Activated T-cell treated with anti-CD3 and anti-CD28 coated beads for 1 hour (primary cell): ENCODE measurements at regions not wholly inside any gene's neighbourhood (a gene's known extent, or its start where the extent isn't known, plus 50 kb on each side); places are given as distances from the start of the nearest gene placed in this dataset.
A peak's percentile ranks its signal among the peaks of the same experiment; 100 is the strongest.
"Not testable (repeated sequence)": the region's sequence is repeated elsewhere in the genome, so short reads cannot be mapped to it uniquely, and the experiment has no call there.

Experiments
- DNase-seq: peaks from one replicate; pipeline ENCODE4 v3.0.0-alpha.2; 2020; ENCODE audit warnings: low read depth

DNA sequence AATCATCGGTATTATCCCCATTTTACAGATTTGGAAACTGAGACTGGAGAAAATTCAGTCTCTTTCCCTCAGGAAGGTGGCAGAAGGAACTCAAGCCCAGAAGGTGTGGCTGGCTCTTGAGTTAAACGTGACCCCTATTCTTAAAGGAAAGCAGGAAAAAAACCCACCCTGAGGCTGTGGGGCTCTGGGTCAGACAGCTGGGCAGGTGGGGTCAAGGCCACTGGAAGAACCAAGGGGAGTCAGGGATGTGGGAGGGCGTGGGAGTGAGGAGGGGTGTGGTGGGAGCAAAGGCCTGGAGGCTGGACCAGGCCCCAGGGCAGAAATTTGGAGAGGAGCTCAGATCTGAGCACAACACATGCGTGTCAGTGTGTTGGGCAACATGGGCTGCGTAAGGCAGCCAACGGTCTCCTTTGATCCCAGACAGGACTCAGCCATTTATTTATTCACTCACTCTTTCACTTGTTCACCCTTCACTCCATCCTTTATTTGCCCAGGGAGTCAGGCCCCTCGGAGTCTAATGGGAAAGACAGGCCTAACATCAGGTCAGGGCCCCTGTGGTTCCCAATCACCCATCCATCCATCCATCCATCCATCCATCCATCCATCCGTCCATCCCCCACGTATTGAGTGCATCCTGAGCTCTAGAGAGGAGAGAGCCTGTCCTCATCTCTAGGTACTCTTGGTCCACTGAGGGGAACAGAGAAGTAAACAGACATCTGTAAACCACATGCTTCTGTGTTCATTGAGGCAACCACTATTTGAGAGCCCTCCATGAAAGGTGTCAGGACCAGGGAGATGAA lies 165.0 kb downstream of the VEGFA start:
- no peak for DNase-seq

DNA sequence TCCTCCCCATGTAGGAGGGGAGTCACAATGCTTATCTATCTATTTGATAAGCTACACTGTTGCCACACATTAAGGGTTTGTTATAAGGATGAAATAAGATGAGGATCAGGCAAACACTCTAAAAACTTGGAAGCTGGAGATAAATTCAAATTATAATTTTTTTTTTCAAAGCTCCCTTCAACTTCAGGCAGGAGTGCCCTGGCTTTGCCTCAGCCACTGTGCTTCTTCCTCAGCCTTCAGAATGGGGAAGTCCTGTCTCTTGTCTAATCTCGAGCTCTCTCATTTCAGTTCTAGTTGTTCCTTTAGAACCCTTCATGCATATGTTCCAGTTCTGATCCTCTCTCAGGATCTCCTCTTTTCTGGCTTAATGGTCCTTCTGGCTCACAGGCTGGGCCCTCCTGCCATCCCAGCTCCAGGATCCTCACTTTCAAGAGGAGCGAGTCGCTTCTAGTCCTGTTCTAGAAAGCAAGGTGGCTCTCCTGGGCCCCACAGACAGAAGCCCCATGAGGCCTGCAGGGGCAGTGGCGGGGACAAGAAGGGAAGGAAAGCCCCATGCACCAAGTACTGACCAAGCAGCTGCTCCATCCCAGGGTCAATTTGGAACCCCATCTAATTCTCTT lies 164.3 kb downstream of the VEGFA start:
- no peak for DNase-seq

DNA sequence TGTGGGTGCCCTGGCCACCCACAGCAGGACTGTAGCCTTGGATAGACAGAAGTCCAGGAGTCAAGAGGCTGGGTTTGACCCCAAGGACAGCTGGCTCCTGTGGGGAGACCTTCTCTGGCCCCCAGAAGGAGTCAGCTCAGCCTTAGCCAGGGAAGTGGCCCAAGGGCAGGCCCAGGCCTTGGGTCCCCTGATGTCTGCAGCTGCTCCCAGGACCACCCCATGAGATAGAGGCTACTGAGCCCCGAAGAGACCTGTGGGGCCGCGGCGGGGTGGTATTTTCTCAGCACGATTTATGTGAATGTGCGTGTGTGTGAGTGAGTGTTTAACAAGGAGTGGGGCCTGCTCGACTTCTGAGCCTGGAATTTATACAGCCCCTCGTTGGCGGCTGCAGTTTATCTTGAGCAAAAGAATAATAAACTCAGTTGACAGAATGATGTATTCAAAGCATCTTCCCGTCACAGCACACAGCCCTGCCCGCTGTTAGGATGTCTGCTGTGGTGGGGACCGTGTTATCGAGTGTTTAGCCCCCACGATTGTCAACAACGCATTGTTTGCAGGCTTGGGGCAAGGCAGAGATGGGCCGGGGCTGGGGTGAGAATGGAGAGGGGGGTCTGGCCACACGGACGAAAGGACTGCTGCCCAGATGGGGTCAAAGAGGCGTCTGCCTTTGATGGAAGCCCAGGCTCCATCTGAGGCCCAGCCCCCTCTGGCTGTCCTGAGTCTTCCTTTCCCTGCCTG lies 163.3 kb downstream of the VEGFA start:
- DNase-seq: no peak

DNA sequence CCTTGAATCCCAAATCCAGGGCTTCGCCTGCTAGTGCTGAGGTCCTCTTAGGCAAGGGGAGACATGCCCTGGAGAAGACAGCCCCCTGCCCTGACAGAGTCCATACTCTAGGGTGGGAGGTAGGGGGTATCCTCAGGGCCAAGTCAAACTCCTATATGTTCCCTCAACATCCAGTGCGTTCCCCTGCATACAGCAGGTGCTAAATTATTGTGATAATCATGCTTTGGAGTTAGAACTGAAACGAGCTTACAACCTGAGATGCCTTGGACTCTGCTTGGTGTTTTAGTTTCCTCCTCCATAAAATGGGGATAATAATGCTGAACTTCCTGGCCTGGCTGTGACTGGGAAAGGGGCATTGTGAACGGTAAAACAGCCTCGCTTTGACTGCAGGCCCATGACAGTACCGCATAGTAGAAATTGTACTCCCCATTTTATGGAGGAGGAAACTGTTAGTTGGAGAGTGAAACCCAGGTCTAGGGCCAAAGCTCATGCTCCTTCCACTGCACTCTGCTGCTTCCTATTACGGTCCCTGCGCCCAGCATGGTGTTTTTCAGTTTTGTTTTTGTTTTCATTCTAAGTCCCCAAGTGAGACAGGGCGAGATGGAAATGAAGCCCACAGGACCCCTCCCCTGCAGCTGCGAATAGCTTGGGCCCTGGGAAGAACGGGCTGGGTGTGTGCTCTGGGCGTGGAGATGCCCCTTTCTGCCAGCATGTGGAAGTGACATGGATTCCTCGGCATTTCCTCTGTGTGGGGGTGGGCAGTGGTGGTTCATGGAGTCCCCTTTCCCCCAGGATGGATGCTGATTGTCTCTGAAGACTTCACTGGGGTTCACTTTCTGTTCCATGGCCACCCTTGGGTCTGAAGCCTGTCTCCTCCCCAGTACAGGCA lies 162.5 kb downstream of the VEGFA start:
- no peak for DNase-seq

DNA sequence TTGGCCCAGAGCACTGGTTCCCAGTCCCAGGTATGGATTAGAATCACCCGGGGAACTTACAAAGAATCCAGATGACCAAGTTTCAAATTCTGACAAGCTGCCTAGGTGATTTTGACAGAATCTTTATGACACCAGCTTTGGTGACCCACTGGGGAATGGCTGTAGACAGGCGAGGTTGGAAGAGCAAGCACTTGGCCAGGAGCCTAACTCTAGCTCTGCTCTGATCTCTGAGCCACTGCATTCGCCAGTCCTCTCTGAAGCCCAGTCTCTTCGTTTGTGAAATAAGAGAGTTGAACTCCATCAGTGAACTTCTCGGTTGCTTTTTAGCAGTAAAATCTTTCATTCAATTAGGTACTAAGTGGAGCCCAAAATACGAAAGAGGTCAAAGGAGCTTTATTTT lies 161.2 kb downstream of the VEGFA start:
- no peak for DNase-seq

DNA sequence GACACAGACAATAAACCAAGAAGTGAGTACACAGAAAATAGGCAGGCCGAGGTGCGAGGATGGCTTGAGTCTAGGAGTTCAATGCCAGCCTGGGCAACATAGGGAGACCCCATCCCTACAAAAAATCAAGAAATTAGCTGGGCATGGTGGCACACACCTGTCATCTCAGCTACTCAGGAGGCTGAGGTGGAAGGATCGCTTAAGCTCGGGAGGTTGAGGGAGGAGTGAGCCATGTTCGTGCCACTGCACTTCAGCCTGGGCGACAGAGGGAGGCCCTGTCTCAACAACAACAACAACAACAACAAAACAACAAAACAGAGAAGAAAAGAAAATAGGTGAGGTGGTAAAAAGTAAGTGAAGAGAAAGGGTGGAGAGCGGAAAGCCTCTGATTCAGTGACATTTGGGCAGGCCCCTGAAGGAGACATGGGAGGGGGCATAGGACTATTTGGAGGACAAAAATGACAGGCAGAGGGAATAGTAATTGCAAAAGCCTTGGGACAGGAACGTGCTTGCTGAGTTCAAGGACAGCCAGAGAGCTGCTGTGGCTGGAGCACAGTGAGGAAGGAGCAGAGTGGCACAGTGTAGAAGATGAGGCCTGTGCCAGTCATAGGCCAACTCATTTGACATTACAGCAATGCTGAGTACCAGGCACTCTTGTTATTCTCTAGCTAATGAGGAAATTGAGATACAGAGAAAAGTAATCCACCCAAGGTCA lies 160.6 kb downstream of the VEGFA start:
- no peak for DNase-seq

DNA sequence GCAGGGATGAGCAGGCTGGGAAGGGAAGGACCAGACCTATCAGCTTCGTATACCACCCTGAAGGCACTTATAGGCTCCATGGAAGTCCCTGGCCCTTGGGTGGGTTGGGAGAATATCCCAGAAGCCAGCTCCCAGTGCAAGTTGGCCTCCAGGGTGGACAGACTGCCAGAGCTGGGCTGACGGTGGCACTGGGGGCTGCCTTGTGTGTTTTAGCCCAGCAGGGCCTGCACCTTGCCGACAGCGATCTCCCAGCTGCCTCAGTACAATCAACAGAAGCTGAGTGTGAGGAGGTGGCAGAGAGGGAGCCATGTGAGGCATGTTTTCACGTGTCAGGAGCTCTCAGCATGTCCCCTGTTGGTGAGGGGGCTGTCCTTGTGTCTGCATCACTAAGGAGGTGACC lies 159.5 kb downstream of the VEGFA start:
- DNase-seq: no peak

DNA sequence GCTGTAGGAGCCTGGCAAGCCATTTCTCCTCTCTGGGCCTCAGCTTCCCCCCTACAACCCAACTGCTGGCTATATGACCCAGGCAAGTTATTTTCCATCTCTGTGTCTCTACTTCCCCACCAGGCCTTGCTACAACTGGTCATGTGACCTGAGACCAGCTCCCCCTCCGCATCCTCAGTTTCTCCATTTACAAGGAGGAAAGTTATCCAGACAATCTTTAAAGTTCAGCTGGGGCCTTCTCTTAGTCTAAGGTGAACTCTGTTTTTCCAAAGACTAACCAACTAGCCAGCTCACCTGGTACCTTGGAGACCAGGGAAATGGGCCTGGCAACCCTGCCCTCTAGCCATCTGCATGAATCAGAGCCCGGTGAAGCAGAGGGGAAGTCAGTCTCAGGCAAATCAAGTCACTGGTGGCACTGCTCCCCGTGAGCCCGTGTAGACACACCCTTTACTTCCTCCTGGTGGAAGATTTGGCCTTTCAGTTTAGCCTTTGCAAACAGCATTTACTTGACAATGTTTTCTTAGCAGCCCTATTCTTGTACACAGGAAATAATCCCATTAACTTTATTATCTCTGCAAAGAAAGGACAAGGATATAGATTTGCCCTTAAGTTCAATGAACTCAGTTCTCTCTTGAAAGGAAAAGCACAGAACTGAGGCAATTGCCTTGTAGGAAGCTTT lies 157.7 kb downstream of the VEGFA start:
- no peak for DNase-seq

DNA sequence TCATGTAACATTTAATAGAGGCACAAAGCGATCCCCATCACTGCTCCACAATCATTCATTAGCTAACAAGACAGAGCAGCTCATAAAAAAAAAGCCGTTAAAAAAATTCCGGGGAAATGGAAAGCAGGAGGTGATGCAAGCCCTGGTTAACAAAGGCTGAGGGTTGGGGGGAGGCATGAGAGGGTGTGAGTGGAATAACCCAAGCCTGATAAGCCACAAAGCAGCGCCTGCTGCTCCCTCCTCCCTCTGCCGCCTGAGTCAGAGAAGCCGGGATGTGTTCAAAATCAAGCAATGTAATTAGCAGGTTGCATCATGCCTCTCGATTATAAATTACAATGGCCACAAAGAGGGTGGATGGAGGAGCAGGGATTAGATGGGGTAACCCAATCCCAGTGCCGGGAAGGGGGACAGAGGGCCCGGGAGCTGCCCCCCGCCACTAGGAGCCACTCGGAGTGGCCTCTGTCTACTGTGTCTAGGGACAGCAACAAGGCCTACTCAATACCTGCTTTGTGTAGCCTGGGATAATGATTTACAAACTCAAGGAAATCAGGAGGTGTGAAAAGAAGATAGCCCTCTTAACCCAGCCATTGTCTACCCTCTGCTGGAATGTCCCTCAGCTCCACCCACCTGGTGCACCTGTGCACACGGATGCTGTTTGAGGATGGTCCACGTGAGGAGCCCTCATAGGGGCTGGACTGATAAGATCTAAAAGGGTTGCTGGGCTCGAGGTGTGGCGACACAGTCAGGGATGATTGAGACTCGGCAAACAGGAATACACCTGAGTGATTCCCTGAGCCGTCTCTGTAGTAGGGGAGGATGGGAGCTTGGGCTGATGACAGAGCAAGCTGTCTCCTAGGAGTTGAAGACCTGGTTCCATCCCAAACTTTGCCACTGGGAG lies 156.9 kb downstream of the VEGFA start:
- no peak for DNase-seq

DNA sequence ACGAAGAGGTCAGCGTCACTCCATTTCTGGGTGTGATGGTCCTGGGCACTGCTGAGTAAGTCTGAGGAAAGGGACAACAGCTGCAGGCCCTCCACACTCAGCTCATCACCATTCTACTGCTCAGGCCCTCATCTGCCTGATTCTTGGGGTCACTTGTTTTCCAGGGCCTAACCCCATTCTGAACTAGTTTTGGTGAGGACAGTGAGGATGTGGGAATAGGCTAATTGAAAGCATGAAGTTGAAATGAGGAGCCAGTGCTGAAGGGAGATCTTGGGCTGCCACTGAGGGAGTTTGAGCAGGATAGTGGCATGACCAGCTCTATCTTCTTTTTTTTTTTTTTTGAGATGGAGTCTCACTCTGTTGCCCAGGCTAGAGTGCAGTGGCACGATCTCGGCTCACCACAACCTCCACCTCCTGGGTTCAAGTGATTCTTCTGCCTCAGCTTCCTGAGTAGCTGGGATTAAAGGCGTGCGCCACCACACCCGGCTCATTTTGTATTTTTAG lies 155.7 kb downstream of the VEGFA start:
- DNase-seq: not testable (repeated sequence)

DNA sequence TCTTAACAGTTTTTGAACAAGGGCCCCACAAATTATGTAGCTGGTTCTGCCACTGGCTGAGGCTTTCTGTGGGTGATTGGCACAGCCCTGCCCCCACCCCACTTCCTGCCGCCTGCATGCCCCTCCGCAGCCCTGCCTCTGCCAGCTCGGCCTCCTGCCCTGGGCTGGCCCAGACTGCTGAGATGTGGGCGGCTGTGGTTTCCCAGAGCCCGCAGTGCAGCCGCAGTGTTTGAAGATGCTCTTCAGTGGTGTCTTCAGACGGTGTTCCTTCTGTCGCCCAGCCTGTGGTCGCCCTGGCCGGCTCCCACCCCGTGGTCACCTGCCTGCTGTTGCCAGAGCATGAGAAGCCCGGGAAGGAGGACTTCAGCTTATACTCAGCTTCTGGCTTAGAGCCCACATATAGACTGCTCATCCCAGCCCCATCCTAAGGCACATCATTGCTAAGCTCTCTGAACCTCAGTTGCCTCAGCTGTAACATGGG lies 154.3 kb downstream of the VEGFA start:
- peak; percentile 9 for DNase-seq

DNA sequence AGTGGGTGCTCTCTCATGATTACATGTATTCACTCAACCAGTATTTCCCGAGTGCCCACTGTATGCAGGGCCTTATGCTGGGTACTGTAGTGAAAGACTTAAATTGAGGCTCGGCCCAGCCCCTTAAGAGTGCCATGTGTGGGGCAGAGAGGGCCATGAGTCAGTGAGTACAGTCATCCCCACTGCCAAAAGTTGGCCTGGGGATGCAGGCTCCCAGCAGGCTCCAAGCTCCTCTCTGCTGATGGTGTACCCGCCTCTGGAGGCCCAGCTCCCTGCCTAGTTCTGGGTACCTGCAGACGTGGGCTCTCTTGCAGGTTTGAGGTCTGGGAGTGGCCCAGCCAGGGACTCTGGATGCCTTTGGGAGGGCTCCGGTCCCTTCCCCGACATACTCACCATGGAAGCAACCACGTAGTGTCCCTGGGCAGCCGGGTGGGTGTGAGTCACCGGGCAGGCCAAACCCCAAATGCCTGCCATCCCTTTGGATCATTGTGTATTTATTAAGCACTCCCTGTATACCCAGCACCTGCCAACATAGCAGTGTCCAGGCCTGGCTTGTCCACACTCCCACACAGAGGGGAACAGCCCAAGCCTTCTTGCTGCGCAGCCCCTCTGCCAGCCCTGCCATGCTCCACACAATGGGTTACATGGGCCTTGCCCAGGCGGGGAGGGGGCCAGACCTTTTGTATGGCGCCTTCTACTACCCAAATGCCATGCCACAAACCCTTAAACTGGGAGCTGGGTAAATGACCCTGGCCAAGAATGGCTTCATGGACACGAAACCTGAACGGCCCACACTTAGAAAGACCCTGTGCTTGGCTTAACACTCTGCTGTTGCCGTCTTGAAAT lies 153.6 kb downstream of the VEGFA start:
- DNase-seq: no peak

DNA sequence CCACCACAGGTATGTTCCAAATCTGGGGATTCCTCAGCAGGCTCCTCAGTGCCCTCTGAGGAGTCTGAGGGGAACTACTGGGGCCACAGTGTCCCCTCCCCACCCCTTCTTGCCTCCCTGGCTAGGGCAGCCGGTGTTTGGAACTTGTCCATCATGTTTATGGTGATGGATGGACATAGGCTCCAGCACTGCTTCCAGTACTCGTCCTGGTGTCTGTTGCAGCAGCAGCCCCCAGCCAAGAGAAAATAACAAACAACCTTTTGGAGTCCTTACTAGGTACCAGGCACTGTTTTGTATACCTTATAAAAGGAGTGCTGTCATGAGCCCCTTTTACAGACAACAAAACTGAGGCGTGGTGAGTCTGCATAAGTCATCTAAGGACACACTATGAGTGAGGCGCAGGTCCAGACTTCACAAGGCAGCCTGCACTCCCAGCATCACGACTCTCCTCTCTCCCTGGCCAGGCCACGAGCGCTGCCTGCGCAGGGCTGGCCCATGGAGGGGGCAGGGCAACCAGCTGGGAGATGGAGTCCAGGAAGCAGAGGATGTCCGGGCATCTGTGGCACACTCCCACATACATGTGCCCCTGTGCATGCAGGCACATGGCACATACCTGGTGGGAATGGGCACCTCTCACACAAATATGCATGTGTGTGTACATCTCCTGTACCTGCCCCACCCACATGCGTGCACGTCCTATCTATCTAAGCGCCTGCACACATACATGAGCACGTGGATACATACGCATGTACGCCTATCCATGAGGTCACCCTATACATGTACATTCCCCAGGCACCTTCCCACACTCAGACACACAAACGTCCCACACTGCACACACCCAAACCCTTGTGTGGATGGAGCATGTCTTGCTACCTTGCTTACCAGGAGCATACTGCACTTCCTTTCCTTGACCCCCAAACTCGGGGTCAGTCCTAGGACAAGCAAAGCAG lies 152.7 kb downstream of the VEGFA start:
- DNase-seq: no peak

DNA sequence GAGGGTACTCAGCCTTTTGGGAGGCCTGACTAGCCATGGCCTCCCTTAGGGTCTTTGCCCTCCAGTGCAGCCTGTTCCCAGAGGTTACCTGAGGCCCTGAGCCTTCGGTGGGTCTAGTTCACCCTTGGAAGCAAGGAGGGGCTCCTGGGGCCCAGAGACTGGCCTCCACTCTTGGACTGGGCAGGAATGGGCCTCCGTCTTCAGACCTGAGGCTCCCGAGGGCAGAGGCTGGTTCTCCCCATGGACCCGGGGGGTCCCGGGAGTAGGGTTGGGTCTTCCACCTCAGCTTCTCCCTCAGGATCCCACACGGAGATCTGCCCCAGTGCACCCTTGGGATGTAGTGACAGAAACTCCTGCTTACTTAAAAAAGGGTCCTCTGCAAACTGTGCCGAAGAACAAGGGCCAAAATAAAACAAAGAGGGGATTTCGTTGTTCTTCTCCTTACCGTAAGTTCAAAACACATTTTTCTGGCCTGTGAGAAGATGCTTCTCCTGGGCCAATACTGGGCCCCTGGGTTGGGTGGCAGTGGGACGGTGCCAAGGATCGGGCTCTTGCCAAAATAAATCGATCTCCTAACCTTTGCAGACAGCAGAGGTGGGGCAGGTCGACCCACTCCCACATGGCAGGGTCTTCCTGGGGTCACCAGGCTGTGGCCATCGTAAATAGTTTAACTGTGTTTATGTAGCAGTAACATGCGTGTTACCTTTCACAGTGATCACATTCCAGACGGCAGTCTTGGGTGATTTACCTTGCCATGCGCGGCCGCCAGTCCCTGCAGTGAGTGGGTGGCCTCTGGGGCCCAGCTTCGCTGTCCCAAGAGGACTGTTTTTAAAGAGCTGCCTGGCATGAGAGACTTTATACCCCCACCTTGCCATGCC lies 151.8 kb downstream of the VEGFA start:
- no peak for DNase-seq

DNA sequence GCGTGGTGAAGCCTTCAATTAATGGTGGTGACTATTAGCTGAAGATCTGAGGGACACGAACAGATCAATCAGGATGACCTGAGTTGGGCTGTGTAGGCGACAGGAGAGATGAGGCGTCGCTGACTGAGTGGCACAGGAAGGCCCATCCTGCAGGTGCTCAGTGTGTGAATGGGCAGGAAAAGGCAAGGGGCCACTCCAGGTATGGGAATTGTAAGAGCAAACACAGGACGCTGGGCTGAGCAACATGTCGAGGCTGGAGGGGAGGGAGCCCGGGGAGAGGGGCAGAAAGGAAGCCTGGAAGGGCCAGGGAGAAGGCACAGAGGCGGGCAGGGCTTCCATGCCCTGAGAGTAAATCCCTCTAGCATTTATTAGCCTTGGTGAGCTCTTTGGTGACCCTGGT lies 151.0 kb downstream of the VEGFA start:
- no peak for DNase-seq

DNA sequence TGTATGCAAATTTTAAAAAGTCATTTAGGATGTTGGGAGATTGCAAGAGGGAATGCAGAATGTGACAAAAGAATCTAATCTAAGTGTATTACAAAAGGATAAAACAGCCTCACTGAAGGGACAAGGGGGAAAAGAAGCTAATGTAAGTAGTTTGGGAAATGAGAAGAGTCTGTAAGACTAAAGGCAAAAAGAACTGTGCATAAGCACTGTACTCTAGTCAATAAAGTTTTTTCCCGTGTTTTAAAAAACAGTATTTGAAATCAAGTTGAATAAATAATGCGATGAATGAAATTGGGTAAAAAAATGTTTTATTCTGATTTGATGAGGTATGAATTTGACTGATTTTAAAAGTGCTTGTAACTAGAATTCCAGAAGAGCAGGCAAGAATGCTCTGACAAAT lies 149.8 kb downstream of the VEGFA start:
- DNase-seq: no peak
